ENCODE measurements at regions not wholly inside any gene's neighbourhood (a gene's known extent, or its start where the extent isn't known, plus 50 kb on each side); places are given as distances from the start of the nearest gene placed in this dataset.

- no peaks in the 10 kb centered on the region for H3K9me3 ChIP-seq (ENCODE audit: control insufficient read depth, low read depth, low read length)
- no peak for DNase-seq (ENCODE audit: low read depth, low spot score)
- no peaks in the 10 kb centered on the region for H3K9me1 ChIP-seq (ENCODE audit: control insufficient read depth, extremely low read depth, insufficient read depth, low read length)
- no peak overlapping the region for H3K9ac ChIP-seq (ENCODE audit: control insufficient read depth, extremely low read depth, insufficient read depth, low read length)
- H3K27me3 ChIP-seq (ENCODE audit: control insufficient read depth, extremely low read depth, insufficient read depth, low read length): no peaks in the 10 kb centered on the region
- no peak overlapping the region for H3K4me3 ChIP-seq (ENCODE audit: control insufficient read depth in 2 of 3, extremely low read depth in 1 of 3, insufficient read depth in 2 of 3, low read depth in 1 of 3, low read length in 3 of 3)
- peak in 1 of 3 experiments; percentile 8 for TF ChIP-seq CTCF (optimal IDR thresholded peaks at IDR 0.05 in 1 of 3, IDR thresholded peaks at IDR 0.05 in 1 of 3, conservative IDR thresholded peaks at IDR 0.05 in 1 of 3; ENCODE audit: extremely low read depth in 1 of 3, insufficient read depth in 2 of 3, low read length in 3 of 3)
- no peak for TF ChIP-seq EZH2 (IDR thresholded peaks at IDR 0.05; ENCODE audit: low read length)
- H3K27ac ChIP-seq (ENCODE audit: control insufficient read depth, insufficient read depth, low read length): no peak overlapping the region
- no peaks in the 10 kb centered on the region for H3K79me2 ChIP-seq (ENCODE audit: control insufficient read depth, insufficient read depth, low read length)
- no peak for FAIRE-seq
- H3K4me2 ChIP-seq (ENCODE audit: control insufficient read depth, extremely low read depth, insufficient read depth, low read depth, low read length): no peak overlapping the region
- dilution Hi-C loops (cut with MboI; ENCODE audit: extremely low pct_ligation_motif_present, low sequenced_read_pairs): no loop called here
- H3K36me3 ChIP-seq (ENCODE audit: control insufficient read depth in 2 of 2, extremely low read depth in 1 of 2, insufficient read depth in 2 of 2, low read length in 2 of 2): no peaks in the 10 kb centered on the region
- H4K20me1 ChIP-seq (ENCODE audit: control insufficient read depth, extremely low read depth, insufficient read depth, low read length): no peaks in the 10 kb centered on the region
- H3K4me1 ChIP-seq (ENCODE audit: control insufficient read depth, extremely low read depth, insufficient read depth, low read length): no peaks in the 10 kb centered on the region
- no peak overlapping the region for H2AFZ ChIP-seq (ENCODE audit: control insufficient read depth, low read length)
These were observed 1244.1 kb downstream of the ROBO2 start for GRCh38 chr3:78283994-78284393.

GRCh38 chr3:78285032-78285728, 1245.3 kb downstream of the ROBO2 start:
- H3K9ac ChIP-seq (ENCODE audit: control insufficient read depth, extremely low read depth, insufficient read depth, low read length): no peak overlapping the region
- H3K79me2 ChIP-seq (ENCODE audit: control insufficient read depth, insufficient read depth, low read length): no peaks in the 10 kb centered on the region
- no peaks in the 10 kb centered on the region for H3K4me1 ChIP-seq (ENCODE audit: control insufficient read depth, extremely low read depth, insufficient read depth, low read length)
- no peaks in the 10 kb centered on the region for H3K36me3 ChIP-seq (ENCODE audit: control insufficient read depth in 2 of 2, extremely low read depth in 1 of 2, insufficient read depth in 2 of 2, low read length in 2 of 2)
- no peaks in the 10 kb centered on the region for H4K20me1 ChIP-seq (ENCODE audit: control insufficient read depth, extremely low read depth, insufficient read depth, low read length)
- H3K27me3 ChIP-seq (ENCODE audit: control insufficient read depth, extremely low read depth, insufficient read depth, low read length): no peaks in the 10 kb centered on the region
- no peak overlapping the region for H2AFZ ChIP-seq (ENCODE audit: control insufficient read depth, low read length)
- no peak for DNase-seq (ENCODE audit: low read depth, low spot score)
- no peak overlapping the region for H3K4me2 ChIP-seq (ENCODE audit: control insufficient read depth, extremely low read depth, insufficient read depth, low read depth, low read length)
- dilution Hi-C loops (cut with MboI; ENCODE audit: extremely low pct_ligation_motif_present, low sequenced_read_pairs): no loop called here
- TF ChIP-seq EZH2 (IDR thresholded peaks at IDR 0.05; ENCODE audit: low read length): no peak
- no peak for TF ChIP-seq CTCF (optimal IDR thresholded peaks at IDR 0.05 in 1 of 3, IDR thresholded peaks at IDR 0.05 in 1 of 3, conservative IDR thresholded peaks at IDR 0.05 in 1 of 3; ENCODE audit: extremely low read depth in 1 of 3, insufficient read depth in 2 of 3, low read length in 3 of 3)
- H3K9me1 ChIP-seq (ENCODE audit: control insufficient read depth, extremely low read depth, insufficient read depth, low read length): no peaks in the 10 kb centered on the region
- no peak for FAIRE-seq
- H3K27ac ChIP-seq (ENCODE audit: control insufficient read depth, insufficient read depth, low read length): no peak overlapping the region
- H3K4me3 ChIP-seq (ENCODE audit: control insufficient read depth in 2 of 3, extremely low read depth in 1 of 3, insufficient read depth in 2 of 3, low read depth in 1 of 3, low read length in 3 of 3): no peak overlapping the region
- no peaks in the 10 kb centered on the region for H3K9me3 ChIP-seq (ENCODE audit: control insufficient read depth, low read depth, low read length)

Data from keratinocyte (primary cell).